ENCODE measurements at regions not wholly inside any gene's neighbourhood (a gene's known extent, or its start where the extent isn't known, plus 50 kb on each side); places are given as distances from the start of the nearest gene placed in this dataset.

GRCh38 chr7:68449099-68449498 lies 1149.2 kb upstream of the AUTS2 start:
- no peak for DNase-seq

GRCh38 chr7:68449816-68450215 lies 1148.5 kb upstream of the AUTS2 start:
- DNase-seq, result no peak

DNA sequence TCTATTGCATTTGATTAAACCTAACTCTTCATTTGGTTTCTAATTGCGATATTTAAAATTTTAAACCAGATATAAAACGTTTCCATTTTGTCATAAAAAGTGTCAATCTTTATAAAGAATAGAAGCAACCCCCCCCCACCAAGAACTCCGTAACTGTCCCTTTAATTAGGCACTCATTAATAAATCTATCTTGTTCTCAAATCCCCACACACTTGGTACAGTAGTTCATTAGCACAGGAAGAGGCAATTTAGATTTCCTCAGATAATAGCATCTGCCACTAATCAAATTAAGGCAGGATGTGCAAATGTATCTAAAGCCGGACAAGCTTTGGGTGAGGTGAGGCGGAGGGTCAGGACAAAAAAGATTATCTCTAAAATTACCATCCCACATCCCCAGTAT lies 1143.3 kb upstream of the AUTS2 start:
- DNase-seq, result no peak

DNA sequence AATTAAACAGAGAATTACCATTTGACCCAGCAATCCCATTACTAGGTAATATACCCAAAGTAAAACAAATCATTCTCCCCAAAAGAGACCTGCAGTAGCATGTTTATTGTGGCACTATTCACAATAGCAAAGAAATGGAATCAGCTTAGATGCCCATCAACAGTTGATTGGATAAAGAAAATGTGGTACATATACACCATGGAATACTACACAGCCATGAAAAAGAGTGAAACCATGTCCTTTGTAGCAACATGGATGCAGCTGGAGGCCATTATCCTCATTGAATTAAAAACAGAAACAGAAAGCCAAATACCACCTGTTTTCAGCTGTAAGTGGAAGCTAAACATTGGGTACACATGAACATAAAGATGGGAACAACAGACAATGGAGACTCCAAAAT lies 1141.8 kb upstream of the AUTS2 start:
- DNase-seq, result no peak

- no peak for DNase-seq
These were observed 1140.8 kb upstream of the AUTS2 start for GRCh38 chr7:68457481-68457880.

- no peak for DNase-seq
These were observed 1140.0 kb upstream of the AUTS2 start for GRCh38 chr7:68458010-68458908.

- DNase-seq, result no peak
These were observed 1136.8 kb upstream of the AUTS2 start for GRCh38 chr7:68461430-68461829.

- no peak for DNase-seq
These were observed 1127.3 kb upstream of the AUTS2 start for GRCh38 chr7:68470836-68471435.

DNA sequence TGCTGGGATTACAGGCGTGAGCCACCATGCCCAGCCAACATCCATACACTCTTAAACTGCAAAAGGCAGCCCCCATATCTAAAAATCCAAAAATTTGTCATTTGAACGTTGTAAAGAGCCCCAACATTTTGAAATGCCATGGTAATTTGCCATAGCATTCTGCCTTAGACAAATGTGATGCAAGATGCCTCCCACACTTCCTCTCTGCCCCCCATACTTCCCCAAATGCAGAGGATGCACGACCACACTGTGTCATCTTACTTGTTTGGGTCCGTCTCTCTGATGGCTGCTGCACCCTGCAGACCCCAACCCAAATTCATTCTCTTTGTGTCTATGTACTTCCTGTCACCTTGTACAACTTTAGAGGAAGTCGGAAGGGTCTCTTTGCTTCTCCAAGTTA lies 1125.6 kb upstream of the AUTS2 start:
- DNase-seq, result no peak

DNA sequence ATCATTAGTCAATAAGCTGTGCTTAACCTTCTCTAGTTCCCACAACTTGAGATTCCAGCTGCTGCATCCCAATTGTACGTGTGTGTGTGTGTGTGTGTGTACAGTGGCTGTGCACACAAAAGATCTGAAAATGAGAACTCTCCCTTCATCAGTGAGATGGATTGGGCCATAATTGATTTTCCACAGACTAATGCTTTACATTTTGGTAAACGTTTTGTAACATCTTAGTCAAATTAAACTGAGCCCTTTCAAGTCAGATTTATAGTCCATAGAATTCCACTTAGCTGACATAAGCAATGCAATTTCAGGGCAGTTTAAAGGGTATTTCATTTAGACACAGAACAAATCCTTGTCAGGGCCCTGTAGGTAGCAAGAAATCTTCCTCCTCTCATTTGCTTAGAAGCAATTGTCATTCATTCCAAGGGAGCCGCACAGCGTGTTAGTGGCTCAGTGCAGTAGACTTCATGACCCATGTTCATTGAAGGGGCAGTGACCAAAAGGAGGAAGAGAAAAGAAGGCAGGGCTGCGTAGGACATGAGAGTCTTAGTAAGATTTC lies 1123.5 kb upstream of the AUTS2 start:
- DNase-seq, result no peak

DNA sequence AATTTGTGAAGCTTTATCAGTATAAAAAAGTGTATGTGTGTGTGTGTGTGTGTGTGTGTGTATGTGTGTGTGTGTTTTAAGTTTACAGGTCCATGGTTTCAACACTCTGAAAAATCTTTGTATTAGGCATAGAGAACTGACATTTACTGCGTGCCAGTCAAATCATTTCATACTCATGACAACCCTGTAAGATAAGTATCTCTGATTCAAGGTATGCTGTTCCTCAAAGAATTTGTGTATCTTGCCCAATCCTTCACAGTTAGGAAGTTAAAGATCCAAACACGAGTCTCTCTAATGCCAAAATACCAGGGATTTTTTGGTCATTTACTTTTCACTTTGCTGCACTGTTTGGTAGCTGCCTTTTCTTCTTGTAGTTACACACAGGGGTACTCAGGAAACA lies 1121.3 kb upstream of the AUTS2 start:
- no peak for DNase-seq

DNA sequence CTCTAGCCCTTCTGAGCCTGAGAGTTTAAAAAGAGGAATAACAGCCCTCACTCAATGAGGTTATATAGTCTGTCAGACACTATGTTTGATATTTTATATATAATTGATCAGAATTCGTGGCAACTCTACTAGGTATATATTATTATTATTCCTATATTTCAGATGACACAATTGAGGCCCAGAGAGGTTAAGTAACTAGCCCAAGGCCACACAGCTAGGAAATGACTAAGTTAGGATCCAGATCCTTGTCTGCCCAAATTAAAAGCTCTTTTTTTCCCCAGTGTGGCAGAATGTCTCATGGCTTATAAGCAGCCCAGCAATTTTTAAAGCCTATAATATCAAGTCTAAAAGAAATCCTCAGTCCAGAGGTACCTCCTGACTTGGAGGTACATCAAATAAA lies 1119.9 kb upstream of the AUTS2 start:
- DNase-seq, result no peak

DNA sequence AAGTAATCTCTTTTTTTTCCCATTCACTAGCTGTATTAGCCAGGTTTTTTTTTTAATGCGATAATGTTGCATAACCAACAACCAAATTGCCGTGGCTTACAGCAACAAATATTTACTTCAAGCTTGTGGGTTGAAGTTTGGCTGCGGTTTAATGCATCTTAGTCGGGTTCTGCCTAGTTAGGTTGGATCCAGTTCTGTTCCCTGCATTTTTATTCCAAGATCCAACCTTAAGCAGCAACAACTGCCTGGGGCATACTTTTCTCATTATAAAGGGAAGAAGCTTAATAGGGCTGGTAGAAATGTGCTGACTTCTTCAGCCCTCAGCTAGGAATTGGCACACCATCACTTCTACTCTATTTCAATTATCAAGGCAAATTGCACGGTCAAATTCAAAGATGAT lies 1115.5 kb upstream of the AUTS2 start:
- no peak for DNase-seq

DNA sequence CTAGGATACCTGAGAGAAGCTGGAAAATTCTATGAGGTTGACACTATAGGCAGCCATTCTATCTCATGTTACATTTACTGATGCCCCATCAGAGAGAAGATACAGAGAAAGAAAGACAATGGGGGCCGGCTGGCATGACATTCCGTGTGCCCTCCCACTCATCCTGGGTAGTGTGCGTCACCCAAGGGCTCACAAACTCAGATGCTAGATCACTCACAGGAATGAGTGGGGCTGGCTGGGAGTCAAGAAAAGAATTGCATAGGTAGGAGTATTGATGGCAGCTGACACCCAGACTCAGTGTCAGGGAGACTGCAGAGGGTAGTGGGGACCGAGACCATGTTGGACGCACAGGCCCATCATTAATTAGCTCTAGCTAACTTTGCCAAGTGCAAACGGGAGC lies 1113.5 kb upstream of the AUTS2 start:
- DNase-seq, result no peak

- DNase-seq, result no peak
These were observed 1112.9 kb upstream of the AUTS2 start for GRCh38 chr7:68485253-68485917.

- DNase-seq, result no peak
These were observed 1109.8 kb upstream of the AUTS2 start for GRCh38 chr7:68488341-68489060.

DNA sequence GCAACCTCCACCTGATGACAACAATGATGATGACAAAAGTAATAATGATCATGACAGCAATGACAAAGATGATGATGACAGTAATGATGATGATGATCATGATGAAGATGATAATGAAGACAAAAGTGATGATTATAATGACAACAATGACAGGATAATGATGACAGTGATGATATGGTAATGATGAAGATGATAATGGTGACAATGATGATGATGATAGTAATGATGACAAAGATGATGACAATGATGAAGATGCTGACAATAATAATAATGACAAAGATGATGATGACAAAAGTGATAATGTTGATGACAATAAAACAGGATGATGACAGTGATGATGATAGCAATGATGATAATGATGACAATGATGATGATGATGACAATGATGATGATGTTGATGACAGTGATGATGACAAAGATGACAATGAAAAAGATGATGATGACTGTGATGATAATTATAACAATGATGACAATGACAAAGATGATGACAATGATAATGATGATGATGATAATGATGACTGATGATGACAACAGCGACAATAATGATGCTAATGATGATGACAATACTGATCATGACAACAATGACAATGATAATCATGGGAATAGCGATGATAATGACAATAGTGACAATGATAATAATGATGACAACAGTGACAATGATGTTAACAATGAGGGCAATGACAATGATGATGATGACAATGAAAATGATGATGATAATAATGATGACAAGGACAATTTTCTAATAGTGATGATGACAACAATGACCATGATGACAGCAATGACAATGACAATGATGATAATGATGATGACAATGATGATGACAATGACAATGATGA lies 1106.5 kb upstream of the AUTS2 start:
- DNase-seq, result no peak

- no peak for DNase-seq
These were observed 1106.0 kb upstream of the AUTS2 start for GRCh38 chr7:68492359-68492690.

DNA sequence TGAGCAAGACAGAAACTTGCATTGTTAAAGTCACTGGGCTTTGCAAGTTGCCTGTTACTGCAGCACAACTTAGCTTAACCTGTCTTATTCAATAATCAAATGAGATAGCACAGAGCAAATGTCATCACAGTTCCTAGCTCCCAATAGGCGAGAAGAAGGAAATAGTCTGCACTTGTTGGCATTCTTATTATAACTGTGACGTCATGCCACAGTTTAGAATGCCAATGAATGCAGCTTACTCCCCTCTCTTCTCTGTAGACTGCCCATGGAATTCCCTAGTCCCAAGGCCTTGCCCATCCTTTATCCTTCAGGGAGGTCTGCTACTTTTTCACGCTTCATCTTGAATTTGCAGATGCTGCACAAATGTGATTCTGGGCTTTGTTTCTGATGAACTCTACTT lies 1094.9 kb upstream of the AUTS2 start:
- no peak for DNase-seq

DNA sequence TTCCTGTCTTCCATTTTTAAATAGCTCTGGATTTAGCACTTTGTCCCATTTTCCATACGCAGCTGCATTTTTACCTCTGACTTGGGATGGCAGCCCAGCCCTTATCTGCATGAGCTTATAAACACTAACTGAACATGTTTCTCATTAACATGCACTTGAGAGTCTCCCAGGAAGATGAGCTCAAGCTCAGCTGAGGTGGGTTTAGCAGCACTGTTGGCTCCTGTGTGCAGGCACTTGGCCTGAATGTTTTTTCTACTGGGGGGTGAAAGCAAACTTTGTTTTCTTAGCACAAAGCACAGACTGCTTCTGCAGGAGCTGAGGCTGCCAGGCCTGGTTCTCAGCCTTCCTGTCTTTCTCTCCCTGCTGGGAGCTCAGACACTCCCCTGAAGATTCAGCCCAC lies 1093.6 kb upstream of the AUTS2 start:
- DNase-seq, result no peak

DNA sequence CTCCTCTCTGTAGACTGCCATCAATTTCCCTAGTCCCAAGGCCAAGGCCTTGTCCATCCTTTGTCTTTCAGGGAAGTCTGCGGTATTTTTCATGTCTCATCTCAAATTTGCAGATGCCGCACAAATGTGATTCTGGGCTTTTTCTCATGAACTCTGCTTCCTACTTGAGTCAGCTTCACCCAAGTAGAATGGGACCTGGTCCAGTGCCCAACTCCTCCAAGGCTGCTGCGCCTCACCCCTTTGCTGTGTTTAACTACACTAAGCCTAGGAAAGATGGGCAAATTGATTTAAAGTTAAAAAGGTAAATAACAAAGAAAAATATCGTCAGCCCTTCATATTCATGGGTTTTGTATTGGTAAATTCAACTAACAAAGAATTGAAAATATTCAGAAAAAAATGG lies 1092.6 kb upstream of the AUTS2 start:
- no peak for DNase-seq

DNA sequence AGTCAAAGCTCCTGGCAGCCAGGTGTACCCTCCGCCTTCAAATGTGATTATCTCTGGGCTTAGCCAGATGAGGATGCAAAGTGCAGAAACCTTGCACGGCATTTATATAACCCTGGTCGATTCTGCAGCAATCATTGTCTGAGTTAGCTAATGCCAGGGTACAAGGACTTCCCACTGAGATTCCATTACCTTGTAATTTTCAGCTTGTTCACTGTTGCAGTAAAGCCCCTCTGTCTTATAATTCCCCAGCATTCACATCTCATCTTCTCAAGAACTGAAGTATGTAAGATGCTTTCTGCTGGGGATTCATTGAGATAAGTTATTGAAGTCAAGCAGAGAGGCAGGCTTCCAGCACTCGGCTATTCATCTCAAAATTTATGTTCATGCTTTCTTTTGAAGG lies 1090.6 kb upstream of the AUTS2 start:
- no peak for DNase-seq
